ENCODE measurements at regions not wholly inside any gene's neighbourhood (a gene's known extent, or its start where the extent isn't known, plus 50 kb on each side); places are given as distances from the start of the nearest gene placed in this dataset.

GRCh38 chr3:160154033-160154432 is 71.2 kb upstream of the C3orf80 start (continued):
- no peak for TF ChIP-seq ISL1 (CRISPR knock-in tag; IDR thresholded peaks at IDR 0.05)
- TF ChIP-seq ARNTL (CRISPR knock-in tag; IDR thresholded peaks at IDR 0.05; ENCODE audit: borderline replicate concordance, low read depth): no peak
- TF ChIP-seq OSR1 (CRISPR knock-in tag; IDR thresholded peaks at IDR 0.05): no peak
- TF ChIP-seq ESRRG (CRISPR knock-in tag; IDR thresholded peaks at IDR 0.05): no peak

- no peak for TF ChIP-seq TOX (CRISPR knock-in tag; IDR thresholded peaks at IDR 0.05; ENCODE audit: borderline replicate concordance)
- TF ChIP-seq, protein P1, sequence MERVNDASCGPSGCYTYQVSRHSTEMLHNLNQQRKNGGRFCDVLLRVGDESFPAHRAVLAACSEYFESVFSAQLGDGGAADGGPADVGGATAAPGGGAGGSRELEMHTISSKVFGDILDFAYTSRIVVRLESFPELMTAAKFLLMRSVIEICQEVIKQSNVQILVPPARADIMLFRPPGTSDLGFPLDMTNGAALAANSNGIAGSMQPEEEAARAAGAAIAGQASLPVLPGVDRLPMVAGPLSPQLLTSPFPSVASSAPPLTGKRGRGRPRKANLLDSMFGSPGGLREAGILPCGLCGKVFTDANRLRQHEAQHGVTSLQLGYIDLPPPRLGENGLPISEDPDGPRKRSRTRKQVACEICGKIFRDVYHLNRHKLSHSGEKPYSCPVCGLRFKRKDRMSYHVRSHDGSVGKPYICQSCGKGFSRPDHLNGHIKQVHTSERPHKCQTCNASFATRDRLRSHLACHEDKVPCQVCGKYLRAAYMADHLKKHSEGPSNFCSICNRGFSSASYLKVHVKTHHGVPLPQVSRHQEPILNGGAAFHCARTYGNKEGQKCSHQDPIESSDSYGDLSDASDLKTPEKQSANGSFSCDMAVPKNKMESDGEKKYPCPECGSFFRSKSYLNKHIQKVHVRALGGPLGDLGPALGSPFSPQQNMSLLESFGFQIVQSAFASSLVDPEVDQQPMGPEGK (CRISPR knock-in tag; IDR thresholded peaks at IDR 0.05; ENCODE audit: borderline replicate concordance): no peak
- no peak for TF ChIP-seq ZFP30 (CRISPR knock-in tag; IDR thresholded peaks at IDR 0.05)
- no peak for TF ChIP-seq ARNTL (CRISPR knock-in tag; IDR thresholded peaks at IDR 0.05; ENCODE audit: borderline replicate concordance, low read depth)
- TF ChIP-seq, protein P2, sequence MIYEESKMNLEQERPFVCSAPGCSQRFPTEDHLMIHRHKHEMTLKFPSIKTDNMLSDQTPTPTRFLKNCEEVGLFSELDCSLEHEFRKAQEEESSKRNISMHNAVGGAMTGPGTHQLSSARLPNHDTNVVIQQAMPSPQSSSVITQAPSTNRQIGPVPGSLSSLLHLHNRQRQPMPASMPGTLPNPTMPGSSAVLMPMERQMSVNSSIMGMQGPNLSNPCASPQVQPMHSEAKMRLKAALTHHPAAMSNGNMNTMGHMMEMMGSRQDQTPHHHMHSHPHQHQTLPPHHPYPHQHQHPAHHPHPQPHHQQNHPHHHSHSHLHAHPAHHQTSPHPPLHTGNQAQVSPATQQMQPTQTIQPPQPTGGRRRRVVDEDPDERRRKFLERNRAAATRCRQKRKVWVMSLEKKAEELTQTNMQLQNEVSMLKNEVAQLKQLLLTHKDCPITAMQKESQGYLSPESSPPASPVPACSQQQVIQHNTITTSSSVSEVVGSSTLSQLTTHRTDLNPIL (CRISPR knock-in tag; IDR thresholded peaks at IDR 0.05; ENCODE audit: low read depth): no peak
- ATAC-seq: no peak
Measured at GRCh38 chr3:160154596-160154995, 70.6 kb upstream of the C3orf80 start.

- no peak for TF ChIP-seq ESRRG (CRISPR knock-in tag; IDR thresholded peaks at IDR 0.05)
- no peak for TF ChIP-seq BACH2 (CRISPR knock-in tag; IDR thresholded peaks at IDR 0.05; ENCODE audit: borderline replicate concordance)
- TF ChIP-seq GLIS3 (CRISPR knock-in tag; IDR thresholded peaks at IDR 0.05): no peak
- no peak for TF ChIP-seq ARNTL (CRISPR knock-in tag; IDR thresholded peaks at IDR 0.05; ENCODE audit: borderline replicate concordance, low read depth)
- no peak for TF ChIP-seq ZFP30 (CRISPR knock-in tag; IDR thresholded peaks at IDR 0.05)
- TF ChIP-seq PPARA (CRISPR knock-in tag; IDR thresholded peaks at IDR 0.05; ENCODE audit: borderline replicate concordance): no peak
- no peak for TF ChIP-seq TOX (CRISPR knock-in tag; IDR thresholded peaks at IDR 0.05; ENCODE audit: borderline replicate concordance)
- TF ChIP-seq ZFP3 (CRISPR knock-in tag; IDR thresholded peaks at IDR 0.05): no peak
- no peak for TF ChIP-seq RARB (CRISPR knock-in tag; IDR thresholded peaks at IDR 0.05)
- TF ChIP-seq, protein P1 (CRISPR knock-in tag; IDR thresholded peaks at IDR 0.05; ENCODE audit: borderline replicate concordance): no peak
Measured at GRCh38 chr3:160157321-160157720, 67.9 kb upstream of the C3orf80 start.

DNA sequence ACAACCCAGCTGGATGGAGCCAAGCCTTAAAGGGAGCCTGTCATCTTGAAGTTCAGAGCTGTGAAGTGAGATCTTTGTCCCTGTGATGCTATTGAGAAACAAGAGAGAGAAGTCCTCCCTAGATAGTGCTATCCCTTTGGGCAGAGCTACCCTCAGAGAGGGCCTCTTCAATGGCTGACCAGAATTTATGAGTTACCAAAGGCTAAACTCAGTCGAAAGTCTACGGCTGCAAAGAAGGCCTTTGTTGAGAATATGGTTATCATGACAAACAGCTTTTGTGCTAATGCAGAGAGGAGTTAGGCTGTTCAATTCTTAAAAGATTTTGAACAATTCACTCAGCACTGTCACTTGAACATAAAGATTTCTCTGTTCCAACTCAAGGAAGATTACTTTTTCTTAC is 65.9 kb upstream of the C3orf80 start:
- no peak for TF ChIP-seq ISL1 (CRISPR knock-in tag; IDR thresholded peaks at IDR 0.05)
- TF ChIP-seq, protein P3, sequence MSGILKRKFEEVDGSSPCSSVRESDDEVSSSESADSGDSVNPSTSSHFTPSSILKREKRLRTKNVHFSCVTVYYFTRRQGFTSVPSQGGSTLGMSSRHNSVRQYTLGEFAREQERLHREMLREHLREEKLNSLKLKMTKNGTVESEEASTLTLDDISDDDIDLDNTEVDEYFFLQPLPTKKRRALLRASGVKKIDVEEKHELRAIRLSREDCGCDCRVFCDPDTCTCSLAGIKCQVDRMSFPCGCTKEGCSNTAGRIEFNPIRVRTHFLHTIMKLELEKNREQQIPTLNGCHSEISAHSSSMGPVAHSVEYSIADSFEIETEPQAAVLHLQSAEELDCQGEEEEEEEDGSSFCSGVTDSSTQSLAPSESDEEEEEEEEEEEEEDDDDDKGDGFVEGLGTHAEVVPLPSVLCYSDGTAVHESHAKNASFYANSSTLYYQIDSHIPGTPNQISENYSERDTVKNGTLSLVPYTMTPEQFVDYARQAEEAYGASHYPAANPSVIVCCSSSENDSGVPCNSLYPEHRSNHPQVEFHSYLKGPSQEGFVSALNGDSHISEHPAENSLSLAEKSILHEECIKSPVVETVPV (CRISPR knock-in tag; IDR thresholded peaks at IDR 0.05): no peak
- no peak for TF ChIP-seq RARB (CRISPR knock-in tag; IDR thresholded peaks at IDR 0.05)
- TF ChIP-seq TSHZ2 (CRISPR knock-in tag; IDR thresholded peaks at IDR 0.05): no peak
- no peak for TF ChIP-seq GLIS3 (CRISPR knock-in tag; IDR thresholded peaks at IDR 0.05)
- no peak for TF ChIP-seq ZNF565 (CRISPR knock-in tag; conservative IDR thresholded peaks at IDR 0.05; ENCODE audit: low read depth)
- TF ChIP-seq BACH2 (CRISPR knock-in tag; IDR thresholded peaks at IDR 0.05; ENCODE audit: borderline replicate concordance): no peak
- no peak for TF ChIP-seq SNAI2 (CRISPR knock-in tag; IDR thresholded peaks at IDR 0.05)
- TF ChIP-seq, protein P2 (CRISPR knock-in tag; IDR thresholded peaks at IDR 0.05; ENCODE audit: low read depth): no peak
- TF ChIP-seq CSDC2 (CRISPR knock-in tag; IDR thresholded peaks at IDR 0.05): no peak
- TF ChIP-seq ZNF70 (CRISPR knock-in tag; IDR thresholded peaks at IDR 0.05): no peak
- TF ChIP-seq ARNTL (CRISPR knock-in tag; IDR thresholded peaks at IDR 0.05; ENCODE audit: borderline replicate concordance, low read depth): no peak
- TF ChIP-seq, protein P1 (CRISPR knock-in tag; IDR thresholded peaks at IDR 0.05; ENCODE audit: borderline replicate concordance): no peak
- no peak for TF ChIP-seq ESRRG (CRISPR knock-in tag; IDR thresholded peaks at IDR 0.05)
- no peak for TF ChIP-seq ZNF8 (CRISPR knock-in tag; IDR thresholded peaks at IDR 0.05)
- TF ChIP-seq POU6F1 (CRISPR knock-in tag; IDR thresholded peaks at IDR 0.05; ENCODE audit: borderline replicate concordance, low read depth): no peak
- no peak for ATAC-seq

More at GRCh38 chr3:160157321-160157720, 67.9 kb upstream of the C3orf80 start:
- ATAC-seq: no peak

Measured in SK-N-SH treated with all-trans-retinoic acid at 6 μM for 48 hours (cell line).